ENCODE measurements at regions not wholly inside any gene's neighbourhood (a gene's known extent, or its start where the extent isn't known, plus 50 kb on each side); places are given as distances from the start of the nearest gene placed in this dataset.

- Histone ChIP-seq H3K27me3 (ENCODE audit: low read depth, low read length) (no peaks in the 10 kb centered on the region), H3K4me1 (ENCODE audit: control insufficient read depth in 1 of 2, insufficient read depth in 2 of 2, low read length in 2 of 2) (no peaks in the 10 kb centered on the region), H3K36me3 (ENCODE audit: control insufficient read depth in 1 of 2, insufficient read depth in 2 of 2, low read length in 2 of 2) (no peaks in the 10 kb centered on the region), H3K4me3 (ENCODE audit: low read depth in 1 of 2, low read length in 2 of 2) (no peak overlapping the region), H3K9me3 (ENCODE audit: control insufficient read depth in 1 of 2, low read length in 2 of 2) (no peaks in the 10 kb centered on the region), H3K27ac (ENCODE audit: low read length) (no peak overlapping the region)
Observed at GRCh38 chr10:78649429-78649828, 419.3 kb upstream of the ZMIZ1 start.

DNA sequence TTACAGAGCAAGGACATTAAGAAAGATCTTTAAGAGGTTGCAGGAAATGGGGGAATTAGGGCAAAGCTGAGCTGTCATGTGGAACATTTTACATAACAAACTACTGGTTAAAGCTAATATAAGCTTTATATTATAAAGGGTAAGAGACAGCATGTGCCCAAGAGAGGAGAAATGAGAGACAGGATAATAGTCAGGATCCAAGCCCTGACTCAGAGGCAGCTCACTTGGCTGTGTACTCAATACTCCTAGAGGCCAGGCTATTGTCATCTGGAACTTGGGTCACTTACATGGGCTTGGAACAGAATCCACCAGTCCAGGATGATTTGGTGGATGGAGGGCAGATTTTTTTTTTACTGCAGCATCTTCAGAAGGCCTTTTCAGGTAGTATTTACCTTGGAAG is 418.6 kb upstream of the ZMIZ1 start:
- Histone ChIP-seq H3K36me3 (ENCODE audit: control insufficient read depth in 1 of 2, insufficient read depth in 2 of 2, low read length in 2 of 2) (no peaks in the 10 kb centered on the region), H3K4me3 (ENCODE audit: low read depth in 1 of 2, low read length in 2 of 2) (no peak overlapping the region), H3K4me1 (ENCODE audit: control insufficient read depth in 1 of 2, insufficient read depth in 2 of 2, low read length in 2 of 2) (no peaks in the 10 kb centered on the region), H3K27me3 (ENCODE audit: low read depth, low read length) (no peaks in the 10 kb centered on the region), H3K9me3 (ENCODE audit: control insufficient read depth in 1 of 2, low read length in 2 of 2) (no peaks in the 10 kb centered on the region), H3K27ac (ENCODE audit: low read length) (no peak overlapping the region)

DNA sequence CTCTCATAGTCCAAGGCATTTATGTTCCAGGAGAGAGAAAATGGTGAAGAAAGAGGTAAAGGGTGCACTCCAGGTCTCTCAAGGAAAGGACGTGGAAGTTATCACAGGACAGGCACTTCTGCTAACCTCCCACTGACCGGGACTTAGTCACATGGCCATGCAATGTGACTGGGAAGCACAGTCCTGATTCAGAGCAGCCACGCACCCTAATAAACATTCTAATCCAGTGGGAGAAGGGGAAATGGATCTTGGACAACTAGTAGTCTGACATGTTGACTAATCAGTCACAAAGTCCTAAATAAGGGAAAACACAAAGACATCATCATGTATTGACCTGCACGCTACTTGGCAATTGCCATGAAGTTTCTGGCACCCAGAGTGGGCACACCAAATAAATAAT is 417.5 kb upstream of the ZMIZ1 start:
- Histone ChIP-seq H3K9me3 (ENCODE audit: control insufficient read depth in 1 of 2, low read length in 2 of 2) (no peaks in the 10 kb centered on the region), H3K4me3 (ENCODE audit: low read depth in 1 of 2, low read length in 2 of 2) (no peak overlapping the region), H3K27me3 (ENCODE audit: low read depth, low read length) (no peaks in the 10 kb centered on the region), H3K4me1 (ENCODE audit: control insufficient read depth in 1 of 2, insufficient read depth in 2 of 2, low read length in 2 of 2) (no peaks in the 10 kb centered on the region), H3K27ac (ENCODE audit: low read length) (no peak overlapping the region), H3K36me3 (ENCODE audit: control insufficient read depth in 1 of 2, insufficient read depth in 2 of 2, low read length in 2 of 2) (no peaks in the 10 kb centered on the region)

DNA sequence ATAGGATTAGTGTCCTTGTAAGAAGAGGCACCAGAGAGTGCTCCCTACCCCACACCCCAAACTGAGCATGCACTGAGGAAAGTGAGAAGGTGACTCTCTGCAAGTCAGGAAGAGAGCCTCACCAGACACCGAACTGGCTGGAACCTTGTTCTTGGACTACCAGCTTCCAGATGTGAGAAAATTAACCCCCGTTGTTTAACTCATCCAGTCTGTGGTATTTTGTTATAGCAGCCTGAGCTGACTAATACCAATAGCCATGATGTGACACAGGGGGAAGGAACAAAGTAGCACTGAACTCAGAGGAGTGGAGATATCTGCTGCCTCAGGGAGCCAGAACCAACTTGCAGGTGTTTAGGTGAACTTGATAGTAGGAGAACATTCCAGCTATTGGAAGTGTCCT is 415.2 kb upstream of the ZMIZ1 start:
- Histone ChIP-seq H3K27ac (ENCODE audit: low read length) (no peak overlapping the region), H3K9me3 (ENCODE audit: control insufficient read depth in 1 of 2, low read length in 2 of 2) (no peaks in the 10 kb centered on the region), H3K4me3 (ENCODE audit: low read depth in 1 of 2, low read length in 2 of 2) (no peak overlapping the region), H3K27me3 (ENCODE audit: low read depth, low read length) (no peaks in the 10 kb centered on the region), H3K4me1 (ENCODE audit: control insufficient read depth in 1 of 2, insufficient read depth in 2 of 2, low read length in 2 of 2) (no peaks in the 10 kb centered on the region), H3K36me3 (ENCODE audit: control insufficient read depth in 1 of 2, insufficient read depth in 2 of 2, low read length in 2 of 2) (no peaks in the 10 kb centered on the region)

DNA sequence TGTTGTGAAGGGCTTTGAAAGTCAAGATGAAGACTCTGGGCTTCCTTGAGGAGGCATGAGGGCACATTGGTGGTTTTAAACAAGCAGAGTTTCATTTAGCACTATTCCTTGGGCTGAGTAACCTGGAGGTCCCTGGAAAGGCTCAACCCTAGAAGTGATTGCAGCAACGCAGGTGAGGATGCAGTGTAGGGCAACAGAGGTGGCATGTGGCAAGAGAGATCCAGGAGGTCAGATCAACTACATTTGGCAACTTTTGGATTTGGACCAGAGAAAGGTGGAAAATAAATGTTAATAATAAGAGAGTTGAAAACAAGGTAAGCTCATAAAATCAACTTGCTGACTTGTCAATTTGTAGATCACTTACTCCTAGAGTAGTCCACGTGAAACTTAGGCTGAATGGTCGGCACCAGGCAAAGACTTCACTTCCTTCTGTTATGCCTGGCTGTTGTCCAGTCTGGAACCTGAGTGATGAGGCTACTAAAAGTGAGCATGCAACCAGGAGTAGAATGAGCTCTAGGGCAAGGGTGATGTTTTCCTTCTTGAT is 414.6 kb upstream of the ZMIZ1 start:
- Histone ChIP-seq H3K4me3 (ENCODE audit: low read depth in 1 of 2, low read length in 2 of 2) (no peak overlapping the region), H3K4me1 (ENCODE audit: control insufficient read depth in 1 of 2, insufficient read depth in 2 of 2, low read length in 2 of 2) (no peaks in the 10 kb centered on the region), H3K27me3 (ENCODE audit: low read depth, low read length) (no peaks in the 10 kb centered on the region), H3K36me3 (ENCODE audit: control insufficient read depth in 1 of 2, insufficient read depth in 2 of 2, low read length in 2 of 2) (no peaks in the 10 kb centered on the region), H3K27ac (ENCODE audit: low read length) (no peak overlapping the region), H3K9me3 (ENCODE audit: control insufficient read depth in 1 of 2, low read length in 2 of 2) (no peaks in the 10 kb centered on the region)

DNA sequence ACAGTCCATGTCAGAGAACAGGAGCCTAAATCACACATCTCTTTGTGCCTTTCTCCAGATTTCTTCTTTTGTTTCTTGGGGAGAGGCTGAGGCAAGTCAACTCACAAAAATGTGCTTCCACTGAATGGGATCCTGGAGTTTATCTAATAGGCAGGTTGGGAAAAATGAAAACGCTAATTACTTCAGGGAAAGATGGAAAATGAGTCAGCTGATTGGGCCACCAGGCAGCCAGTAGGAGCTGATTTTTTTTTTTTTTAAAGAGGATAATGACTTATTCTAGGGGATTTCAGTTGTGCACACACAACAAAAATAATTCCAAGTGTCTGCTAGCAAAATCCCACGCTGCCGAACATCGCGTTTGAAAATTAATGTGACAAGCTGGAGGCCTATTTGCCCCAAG is 412.8 kb upstream of the ZMIZ1 start:
- no peaks in the 10 kb centered on the region for H3K4me1 ChIP-seq (ENCODE audit: control insufficient read depth in 1 of 2, insufficient read depth in 2 of 2, low read length in 2 of 2)
- H3K36me3 ChIP-seq (ENCODE audit: control insufficient read depth in 1 of 2, insufficient read depth in 2 of 2, low read length in 2 of 2) = no peaks in the 10 kb centered on the region
- H3K4me3 ChIP-seq (ENCODE audit: low read depth in 1 of 2, low read length in 2 of 2) = no peak overlapping the region
- no peaks in the 10 kb centered on the region for H3K27me3 ChIP-seq (ENCODE audit: low read depth, low read length)
- H3K27ac ChIP-seq (ENCODE audit: low read length) = no peak overlapping the region
- H3K9me3 ChIP-seq (ENCODE audit: control insufficient read depth in 1 of 2, low read length in 2 of 2) = no peaks in the 10 kb centered on the region

DNA sequence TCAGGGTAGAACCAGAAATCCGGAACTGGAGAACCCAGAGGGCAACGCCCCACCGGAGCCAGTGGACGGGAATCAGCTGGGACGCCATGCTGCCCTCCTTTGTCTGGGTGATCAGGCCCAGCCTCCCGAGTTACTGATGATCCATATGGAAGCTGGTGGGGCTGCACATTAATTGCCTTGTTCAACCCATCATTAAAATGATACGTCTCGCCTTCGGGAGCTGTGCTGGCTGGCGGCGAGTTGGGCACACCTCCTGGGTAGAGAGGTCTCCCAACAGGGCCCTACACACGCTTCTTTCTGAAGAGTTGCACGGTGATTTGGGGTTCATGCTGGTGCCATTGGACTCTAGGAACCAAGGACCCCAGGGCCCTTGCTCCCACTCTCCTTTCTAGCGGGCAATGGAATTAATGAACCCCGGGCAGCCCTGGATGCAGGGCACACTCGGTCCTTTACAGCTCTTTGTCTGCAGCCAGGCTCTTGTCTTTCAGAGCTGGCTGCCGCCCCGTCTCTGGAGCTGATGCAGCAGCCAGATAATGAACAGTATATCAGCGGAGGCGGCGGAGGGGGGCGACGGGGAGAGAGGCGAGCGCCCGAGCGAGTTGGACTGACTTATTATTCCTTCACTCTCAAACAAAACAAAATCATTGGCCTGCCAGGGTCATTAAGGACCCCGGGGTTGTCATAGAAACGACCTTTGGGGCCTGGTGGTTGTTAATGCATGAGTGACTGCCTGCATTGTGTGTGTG is 412.2 kb upstream of the ZMIZ1 start:
- no peaks in the 10 kb centered on the region for H3K36me3 ChIP-seq (ENCODE audit: control insufficient read depth in 1 of 2, insufficient read depth in 2 of 2, low read length in 2 of 2)
- H3K27ac ChIP-seq (ENCODE audit: low read length) = no peak overlapping the region
- H3K27me3 ChIP-seq (ENCODE audit: low read depth, low read length) = no peaks in the 10 kb centered on the region
- no peaks in the 10 kb centered on the region for H3K9me3 ChIP-seq (ENCODE audit: control insufficient read depth in 1 of 2, low read length in 2 of 2)
- H3K4me3 ChIP-seq (ENCODE audit: low read depth in 1 of 2, low read length in 2 of 2) = no peak overlapping the region
- H3K4me1 ChIP-seq (ENCODE audit: control insufficient read depth in 1 of 2, insufficient read depth in 2 of 2, low read length in 2 of 2) = no peaks in the 10 kb centered on the region

- Histone ChIP-seq H3K4me1 (ENCODE audit: control insufficient read depth in 1 of 2, insufficient read depth in 2 of 2, low read length in 2 of 2) (no peaks in the 10 kb centered on the region), H3K27ac (ENCODE audit: low read length) (no peak overlapping the region), H3K36me3 (ENCODE audit: control insufficient read depth in 1 of 2, insufficient read depth in 2 of 2, low read length in 2 of 2) (no peaks in the 10 kb centered on the region), H3K4me3 (ENCODE audit: low read depth in 1 of 2, low read length in 2 of 2) (no peak overlapping the region), H3K9me3 (ENCODE audit: control insufficient read depth in 1 of 2, low read length in 2 of 2) (no peaks in the 10 kb centered on the region), H3K27me3 (ENCODE audit: low read depth, low read length) (no peaks in the 10 kb centered on the region)
Observed at GRCh38 chr10:78657163-78657861, 411.5 kb upstream of the ZMIZ1 start.

- Histone ChIP-seq H3K9me3 (ENCODE audit: control insufficient read depth in 1 of 2, low read length in 2 of 2) (no peaks in the 10 kb centered on the region), H3K4me3 (ENCODE audit: low read depth in 1 of 2, low read length in 2 of 2) (no peak overlapping the region), H3K27ac (ENCODE audit: low read length) (no peak overlapping the region), H3K36me3 (ENCODE audit: control insufficient read depth in 1 of 2, insufficient read depth in 2 of 2, low read length in 2 of 2) (no peaks in the 10 kb centered on the region), H3K4me1 (ENCODE audit: control insufficient read depth in 1 of 2, insufficient read depth in 2 of 2, low read length in 2 of 2) (no peaks in the 10 kb centered on the region), H3K27me3 (ENCODE audit: low read depth, low read length) (no peaks in the 10 kb centered on the region)
Observed at GRCh38 chr10:78657862-78658165, 411.0 kb upstream of the ZMIZ1 start.

- Histone ChIP-seq H3K27ac (ENCODE audit: low read length) (no peak overlapping the region), H3K27me3 (ENCODE audit: low read depth, low read length) (no peaks in the 10 kb centered on the region), H3K9me3 (ENCODE audit: control insufficient read depth in 1 of 2, low read length in 2 of 2) (no peaks in the 10 kb centered on the region), H3K4me1 (ENCODE audit: control insufficient read depth in 1 of 2, insufficient read depth in 2 of 2, low read length in 2 of 2) (no peaks in the 10 kb centered on the region), H3K36me3 (ENCODE audit: control insufficient read depth in 1 of 2, insufficient read depth in 2 of 2, low read length in 2 of 2) (no peaks in the 10 kb centered on the region), H3K4me3 (ENCODE audit: low read depth in 1 of 2, low read length in 2 of 2) (no peak overlapping the region)
Observed at GRCh38 chr10:78658645-78659597, 409.8 kb upstream of the ZMIZ1 start.

- Histone ChIP-seq H3K27ac (ENCODE audit: low read length) (no peak overlapping the region), H3K4me3 (ENCODE audit: low read depth in 1 of 2, low read length in 2 of 2) (no peak overlapping the region), H3K9me3 (ENCODE audit: control insufficient read depth in 1 of 2, low read length in 2 of 2) (no peaks in the 10 kb centered on the region), H3K27me3 (ENCODE audit: low read depth, low read length) (no peaks in the 10 kb centered on the region), H3K36me3 (ENCODE audit: control insufficient read depth in 1 of 2, insufficient read depth in 2 of 2, low read length in 2 of 2) (no peaks in the 10 kb centered on the region), H3K4me1 (ENCODE audit: control insufficient read depth in 1 of 2, insufficient read depth in 2 of 2, low read length in 2 of 2) (no peaks in the 10 kb centered on the region)
Observed at GRCh38 chr10:78659598-78659967, 409.2 kb upstream of the ZMIZ1 start.

Data from muscle layer of duodenum (tissue), 2 donors.